ENCODE measurements at regions not wholly inside any gene's neighbourhood (a gene's known extent, or its start where the extent isn't known, plus 50 kb on each side); places are given as distances from the start of the nearest gene placed in this dataset.
A peak's percentile ranks its signal among the peaks of the same experiment; 100 is the strongest.
"Not testable (repeated sequence)": the region's sequence is repeated elsewhere in the genome, so short reads cannot be mapped to it uniquely, and the experiment has no call there.

DNA sequence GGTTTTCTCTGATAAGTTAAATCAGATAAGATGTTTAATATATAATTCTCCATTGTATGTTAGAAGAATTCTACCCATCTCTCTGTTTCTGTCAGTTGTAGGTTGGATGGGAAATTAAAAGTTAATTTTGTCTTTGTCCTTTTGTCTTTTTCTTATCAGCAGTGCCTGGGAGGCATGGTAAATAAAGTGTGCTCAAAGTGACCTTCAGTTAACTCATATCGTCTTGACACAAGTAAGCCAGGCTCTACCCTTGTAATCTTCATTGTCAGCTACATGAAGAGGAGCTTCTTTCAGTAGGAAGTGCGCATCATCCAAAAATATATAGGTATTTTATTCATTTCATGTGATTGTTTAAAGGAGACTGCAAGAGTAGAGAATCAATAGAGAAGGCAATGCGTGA, 138.9 kb upstream of the NRIP1 start:
- no peak for DNase-seq (ENCODE audit: low read depth)

DNA sequence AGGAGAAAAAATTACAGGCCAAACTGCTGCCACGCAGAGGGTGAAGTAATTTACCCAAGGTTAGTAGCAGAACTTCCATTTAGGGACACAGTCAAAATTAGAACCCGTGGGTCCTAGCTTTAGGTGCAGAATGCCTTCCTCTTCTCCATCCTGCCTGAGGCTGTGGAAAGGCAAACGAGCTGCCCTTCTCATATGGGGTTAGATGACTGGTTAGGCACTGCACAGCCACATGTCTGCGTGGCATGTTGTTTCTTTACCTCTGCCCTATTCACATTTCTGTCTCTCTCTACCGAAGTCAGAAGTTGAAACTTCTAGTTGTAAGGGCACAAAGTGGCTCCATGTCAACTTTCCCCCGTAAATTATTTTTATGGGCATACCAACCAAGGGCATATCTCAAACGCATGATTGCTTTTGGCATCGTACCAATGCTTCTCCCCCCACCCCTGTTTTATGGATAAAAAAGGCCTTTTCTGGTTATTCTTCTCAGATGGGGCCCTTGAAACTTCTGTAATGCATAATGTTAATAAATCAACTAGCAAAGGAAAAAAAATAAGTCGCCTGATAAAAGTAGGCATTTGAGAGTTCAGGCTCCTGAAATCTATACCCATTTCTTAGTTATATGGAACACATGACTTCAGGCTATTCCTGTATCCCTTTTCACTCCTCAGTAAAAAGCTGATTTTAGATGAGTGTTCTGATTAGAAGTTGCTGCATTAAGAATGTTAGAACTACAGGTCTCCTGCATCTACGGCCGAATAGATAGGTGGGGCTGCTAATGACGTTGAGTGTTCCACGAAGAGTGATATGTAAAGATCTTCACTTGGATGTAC, 139.6 kb upstream of the NRIP1 start:
- no peak for DNase-seq (ENCODE audit: low read depth)

DNA sequence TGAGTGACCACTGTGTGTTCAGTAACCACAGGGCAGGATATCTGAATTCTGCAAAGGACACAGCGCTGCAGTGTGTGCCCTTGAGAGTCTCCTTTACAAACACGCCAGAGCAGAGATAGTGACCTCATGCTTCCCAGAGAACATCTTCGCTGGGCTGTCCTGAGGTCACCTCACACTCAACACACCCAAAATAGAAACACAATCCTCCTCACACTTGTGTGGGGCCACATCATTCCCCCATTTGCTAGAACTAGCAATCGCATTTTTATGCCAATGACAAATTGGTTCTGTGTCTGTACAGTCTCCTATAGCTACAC, 140.1 kb upstream of the NRIP1 start:
- no peak for DNase-seq (ENCODE audit: low read depth)

DNA sequence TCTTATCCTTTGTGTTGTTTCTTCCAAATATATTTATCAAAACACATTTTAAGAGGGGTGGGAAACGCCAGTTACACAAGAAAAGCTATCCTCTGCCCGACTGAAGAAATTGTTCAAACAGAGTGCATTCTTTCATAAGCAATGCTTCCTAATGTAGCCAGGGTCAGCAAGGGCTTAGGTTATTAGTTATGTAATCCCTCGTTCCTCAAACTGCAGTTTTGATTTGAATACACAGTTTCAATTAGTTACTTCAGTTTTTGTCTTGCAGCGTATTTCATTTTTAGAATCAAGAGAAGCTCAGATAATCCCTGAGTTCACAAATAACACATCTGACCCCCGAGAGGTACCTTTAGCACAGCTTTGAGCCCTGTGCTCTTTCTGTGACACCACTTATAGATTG, 141.7 kb upstream of the NRIP1 start:
- DNase-seq (ENCODE audit: low read depth), result no peak

DNA sequence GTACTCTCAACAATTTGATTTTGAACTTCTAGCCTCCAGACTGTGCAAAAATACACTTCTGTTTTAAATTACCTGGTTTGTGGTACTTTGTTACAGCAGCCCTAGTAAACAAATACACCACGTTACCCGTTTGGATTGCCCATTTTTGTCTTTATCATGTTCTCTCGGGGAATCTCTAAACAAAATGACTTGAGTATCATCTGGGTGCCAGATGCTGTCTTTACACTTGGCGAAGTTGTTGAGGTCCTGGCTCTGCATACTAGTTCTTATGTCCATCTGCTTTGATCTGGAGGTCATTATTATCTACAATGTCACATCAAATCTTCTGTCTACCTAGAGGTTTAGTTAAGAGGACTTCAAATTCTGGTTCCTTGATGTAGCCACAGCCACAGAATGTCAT, 142.4 kb upstream of the NRIP1 start:
- DNase-seq (ENCODE audit: low read depth), result no peak

DNA sequence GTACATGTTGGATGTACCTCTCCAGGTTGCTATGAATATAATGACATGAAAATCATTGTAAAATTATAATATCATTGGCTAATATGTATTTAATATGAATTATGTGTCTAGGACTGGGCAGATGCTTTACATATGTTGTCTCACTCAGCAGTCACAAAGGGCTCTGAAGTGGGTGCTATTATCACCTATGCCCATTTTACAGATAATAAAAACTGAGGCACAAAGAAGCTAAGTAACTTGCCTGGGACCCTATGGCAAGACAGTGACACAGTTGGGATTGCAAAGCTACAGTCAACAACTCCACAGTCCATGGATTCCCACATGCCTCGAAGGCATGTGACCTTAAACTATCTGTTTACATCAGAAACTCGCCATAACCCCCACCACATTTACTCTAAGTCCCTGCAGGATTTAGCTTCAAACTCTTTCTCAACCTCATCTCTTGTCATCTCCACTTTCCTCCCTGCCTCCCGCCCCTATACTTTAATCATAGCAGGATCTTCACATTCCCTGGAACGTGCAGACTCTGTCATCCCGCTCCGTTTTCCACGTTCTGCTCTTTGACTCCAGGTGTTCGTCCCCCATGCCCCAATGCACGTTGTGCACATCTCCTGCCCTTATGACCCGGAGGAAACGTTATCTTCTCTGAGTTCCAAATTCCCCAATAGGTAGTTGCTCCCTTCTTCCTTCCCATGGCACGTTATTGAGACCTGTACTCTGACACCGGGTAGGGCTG, 143.0 kb upstream of the NRIP1 start:
- no peak for DNase-seq (ENCODE audit: low read depth)

DNA sequence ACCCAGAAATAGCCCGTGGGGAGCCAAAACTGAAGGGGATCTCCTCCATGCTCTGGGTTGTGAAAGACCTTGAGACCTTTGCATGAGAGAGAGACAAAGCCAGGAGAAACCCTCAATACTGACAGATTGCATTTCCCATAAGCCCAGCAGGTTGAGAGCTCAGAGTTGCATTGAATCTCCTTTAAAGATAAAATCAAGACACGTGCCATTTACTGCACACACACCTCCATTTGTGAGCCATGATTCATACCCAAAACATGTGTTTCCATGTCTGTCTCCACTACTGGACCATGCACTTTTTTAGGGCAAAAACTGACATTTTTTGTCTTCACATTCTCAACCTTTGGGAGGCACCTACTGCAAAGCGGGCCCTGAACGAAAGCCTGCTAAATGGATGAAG, 144.0 kb upstream of the NRIP1 start:
- no peak for DNase-seq (ENCODE audit: low read depth)

DNA sequence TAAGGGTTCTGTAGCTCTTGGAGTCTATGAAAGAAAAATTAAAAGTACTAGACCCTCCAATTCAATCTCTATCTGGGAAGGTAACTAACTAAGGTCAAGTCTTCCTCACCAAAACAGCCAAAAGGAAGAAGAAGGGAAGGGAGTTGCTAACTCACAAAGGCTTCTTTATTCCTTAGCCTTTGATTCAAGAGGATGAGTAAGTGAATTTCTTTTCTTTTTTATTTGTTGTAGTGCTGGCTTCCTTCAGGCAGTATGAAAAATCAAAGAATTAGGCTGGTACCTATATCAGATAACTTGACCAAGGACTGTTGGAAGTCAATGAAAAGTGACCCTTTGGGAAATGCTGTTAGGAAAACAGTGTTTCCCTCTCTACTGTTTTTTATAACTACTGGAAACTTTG, 144.4 kb upstream of the NRIP1 start:
- DNase-seq (ENCODE audit: low read depth), result no peak

DNA sequence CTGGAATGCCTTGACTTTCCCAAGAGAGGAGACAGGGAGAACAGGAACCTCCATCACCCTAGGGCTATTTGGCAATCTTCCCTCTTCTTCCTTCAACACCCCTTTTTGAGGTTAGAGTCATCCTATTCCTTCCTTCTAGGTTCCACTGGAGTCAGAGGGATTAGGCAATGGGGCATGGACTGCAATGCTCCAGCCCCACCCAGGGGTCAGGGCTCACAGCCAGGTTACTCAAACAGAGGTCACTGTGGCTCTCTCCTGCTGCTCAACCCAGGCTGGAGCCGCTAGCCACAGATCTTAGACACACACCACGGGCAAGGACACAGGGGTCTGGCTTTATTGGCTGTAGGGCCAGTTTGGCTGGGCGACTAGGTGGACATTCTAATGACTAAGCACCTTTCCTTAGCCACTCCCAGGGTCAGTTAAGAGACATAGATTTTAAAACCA, 145.5 kb upstream of the NRIP1 start:
- DNase-seq (ENCODE audit: low read depth), result peak; percentile 52

DNA sequence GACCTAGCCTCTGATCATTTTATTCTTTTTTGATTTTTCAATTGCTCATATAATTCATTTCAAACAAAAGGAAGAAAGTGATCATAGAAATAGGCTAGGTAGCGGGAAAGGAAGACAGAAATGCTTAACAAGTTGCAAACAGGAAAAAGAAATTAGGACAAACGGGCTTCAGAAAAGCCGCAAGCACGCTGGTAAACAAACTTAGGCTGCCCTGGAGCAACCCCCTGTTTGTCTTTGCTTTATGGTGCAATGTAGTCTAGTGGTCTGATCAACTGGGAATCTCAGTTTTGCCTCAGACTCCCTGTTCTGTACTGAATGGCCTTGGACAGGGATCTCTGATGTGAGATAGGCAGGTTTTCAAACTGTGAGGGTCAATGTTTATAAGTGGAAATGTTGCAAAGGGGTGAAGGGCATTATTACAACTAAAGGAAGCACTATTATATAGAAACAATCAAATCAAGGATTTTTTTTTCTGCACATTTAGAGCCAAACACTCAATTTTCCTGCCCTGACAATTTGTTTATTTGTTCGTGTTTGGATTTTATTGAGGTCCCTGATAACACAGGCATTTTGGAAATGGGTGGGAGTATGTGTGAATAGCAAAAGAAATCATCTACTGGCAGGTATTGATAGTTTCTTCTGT, 146.8 kb upstream of the NRIP1 start:
- peak; percentile 51 for DNase-seq (ENCODE audit: low read depth)

DNA sequence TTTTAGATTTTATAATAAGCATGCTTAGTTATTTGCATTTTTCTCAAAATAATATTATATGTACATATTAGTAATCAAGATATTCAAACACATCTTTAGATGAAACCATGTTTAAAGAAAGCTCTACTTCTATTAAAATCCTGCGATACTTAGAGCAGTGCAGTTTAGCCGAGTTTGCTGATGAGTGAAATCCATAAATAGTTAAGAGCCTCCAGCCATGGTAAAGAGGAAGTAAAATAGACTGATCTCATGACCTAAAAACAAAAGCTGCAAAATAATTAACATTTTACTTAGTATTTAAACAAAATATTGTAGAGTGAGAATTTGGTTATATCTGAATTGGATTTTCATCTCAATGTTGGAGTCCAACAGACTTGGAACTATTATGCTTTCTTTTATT, 147.4 kb upstream of the NRIP1 start:
- no peak for DNase-seq (ENCODE audit: low read depth)

DNA sequence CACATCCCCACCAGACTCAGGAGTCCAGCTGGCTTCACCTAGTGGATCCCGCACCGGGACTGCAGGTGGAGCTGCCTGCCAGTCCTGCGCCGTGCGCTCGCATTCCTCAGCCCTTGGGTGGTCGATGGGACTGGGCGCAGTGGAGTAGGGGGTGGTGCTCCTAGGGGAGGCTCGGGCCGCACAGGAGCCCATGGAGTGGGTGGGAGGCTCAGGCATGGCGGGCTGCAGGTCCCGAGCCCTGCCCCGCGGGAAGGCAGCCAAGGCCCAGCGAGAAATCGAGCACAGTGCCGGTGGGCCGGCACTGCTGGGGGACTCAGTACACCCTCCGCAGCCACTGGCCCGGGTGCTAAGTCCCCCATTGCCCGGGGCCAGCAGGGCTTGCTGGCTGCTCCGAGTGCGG, 153.7 kb upstream of the NRIP1 start:
- not testable (repeated sequence) for DNase-seq (ENCODE audit: low read depth)

DNA sequence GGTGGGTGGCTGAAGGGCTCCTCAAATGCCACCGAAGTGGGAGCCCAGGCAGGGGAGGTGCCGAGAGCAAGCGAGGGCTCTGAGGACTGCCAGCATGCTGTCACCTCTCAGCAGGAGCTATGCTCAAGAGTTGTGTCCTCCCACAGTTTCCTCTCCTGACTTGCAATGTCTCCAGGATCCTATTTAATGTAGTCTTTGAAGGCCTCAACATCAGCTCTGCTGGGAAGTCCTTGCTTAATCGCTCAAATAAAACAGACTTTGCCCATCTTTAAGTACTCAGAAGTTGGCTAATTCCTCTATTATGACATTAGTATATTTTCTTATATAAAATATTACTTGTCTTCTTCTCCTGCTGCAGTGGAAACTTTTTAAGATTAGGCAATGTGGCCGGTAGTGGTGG, 154.2 kb upstream of the NRIP1 start:
- DNase-seq (ENCODE audit: low read depth), result no peak

DNA sequence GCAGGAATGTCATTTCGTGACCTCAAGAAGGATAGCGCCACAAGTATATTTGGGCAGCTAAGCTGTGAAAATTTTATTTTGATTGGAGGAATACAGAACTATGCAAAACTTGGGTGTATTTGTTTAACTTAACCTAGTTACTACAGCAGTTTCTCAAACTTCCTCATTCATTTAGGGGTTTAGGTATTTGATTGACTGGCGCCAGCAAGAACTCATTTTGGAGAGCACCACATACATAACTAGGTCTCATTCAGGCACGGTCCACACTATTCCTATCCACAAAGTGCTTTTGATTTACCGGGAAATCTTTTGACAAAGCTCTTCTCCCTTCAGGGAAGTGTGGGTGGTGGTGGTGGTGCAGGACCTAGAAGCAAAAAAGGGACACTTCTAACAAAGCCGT, 155.1 kb upstream of the NRIP1 start:
- no peak for DNase-seq (ENCODE audit: low read depth)

DNA sequence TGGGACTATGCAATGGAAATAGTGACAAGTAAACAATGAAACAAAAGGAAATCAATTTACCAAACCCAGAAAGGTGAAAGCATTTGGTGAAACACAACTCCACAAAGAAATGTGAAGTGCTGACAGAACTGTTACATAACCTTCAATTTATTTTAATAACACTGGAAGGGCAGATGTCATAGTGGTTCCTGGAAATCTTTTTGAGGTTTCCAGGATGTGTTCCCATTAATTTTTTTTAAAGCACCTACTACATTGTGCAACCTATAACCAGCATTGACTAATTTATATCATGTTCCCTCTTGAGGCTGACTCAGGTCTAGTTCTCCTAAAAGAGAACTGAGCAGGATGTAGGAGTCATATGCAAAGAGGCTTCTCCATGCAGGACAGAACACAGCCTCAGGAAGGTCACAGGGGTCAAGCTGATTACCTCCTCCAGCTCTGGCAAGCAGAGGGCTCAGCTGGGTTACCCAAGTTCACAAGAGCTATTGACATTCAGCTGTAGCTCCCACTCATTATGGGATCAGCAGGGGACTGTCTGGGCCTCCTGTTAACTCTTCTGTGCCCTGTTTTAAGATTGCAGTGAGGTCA, 157.1 kb upstream of the NRIP1 start:
- DNase-seq (ENCODE audit: low read depth), result peak; percentile 98

DNA sequence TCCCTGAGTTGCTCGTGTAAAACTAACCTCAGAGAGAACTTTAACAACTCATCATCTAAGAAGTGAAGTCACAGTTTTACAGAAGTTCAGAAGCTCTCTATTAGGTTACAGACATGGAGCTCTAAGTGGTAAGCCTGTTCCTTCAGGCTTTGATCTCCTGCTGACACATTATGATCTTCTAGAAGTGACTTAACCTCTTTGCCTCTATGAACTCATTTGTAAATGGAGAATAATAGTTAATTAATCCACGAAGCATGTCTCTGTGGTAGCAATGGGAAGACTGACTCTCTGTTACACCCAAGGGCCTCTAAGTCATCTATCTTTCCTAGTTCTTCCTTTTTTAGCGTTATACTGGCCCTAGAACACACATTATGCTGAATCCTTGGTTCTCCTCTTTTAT, 157.9 kb upstream of the NRIP1 start:
- peak; percentile 83 for DNase-seq (ENCODE audit: low read depth)

DNA sequence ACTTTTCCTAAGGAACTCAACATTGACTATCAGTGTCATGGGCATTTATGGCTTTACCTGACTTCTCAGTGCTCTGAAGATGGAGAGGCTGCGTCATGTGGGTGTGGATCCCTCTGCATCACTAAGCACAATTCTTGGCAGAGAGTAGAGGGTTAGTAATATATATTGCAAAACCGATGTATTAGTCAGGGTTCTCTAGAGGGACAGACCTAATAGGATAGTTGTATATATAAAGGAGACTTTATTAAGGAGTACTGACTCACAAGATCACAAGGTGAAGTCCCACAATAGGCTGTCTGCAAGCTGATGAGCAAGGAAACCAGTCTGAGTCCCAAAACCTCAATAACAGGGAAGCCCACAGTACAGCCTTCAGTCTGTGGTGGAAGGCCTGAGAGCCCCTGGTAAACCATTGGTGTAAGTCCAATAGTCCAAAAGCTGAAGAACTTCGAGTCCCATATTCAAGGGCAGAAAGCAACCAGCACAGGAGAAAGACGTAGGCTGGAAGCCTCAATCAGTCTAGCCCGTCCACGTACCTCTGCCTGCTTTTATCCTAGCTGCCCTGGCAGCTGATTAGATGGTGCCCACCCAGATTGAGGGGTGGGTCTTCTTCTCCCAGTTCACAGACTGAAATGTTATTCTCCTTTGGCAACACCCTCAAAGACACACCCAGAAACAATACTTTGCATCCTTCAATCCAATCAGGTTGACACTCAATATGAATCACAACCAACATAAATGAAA, 159.7 kb upstream of the NRIP1 start:
- DNase-seq (ENCODE audit: low read depth), result peak; percentile 97

DNA sequence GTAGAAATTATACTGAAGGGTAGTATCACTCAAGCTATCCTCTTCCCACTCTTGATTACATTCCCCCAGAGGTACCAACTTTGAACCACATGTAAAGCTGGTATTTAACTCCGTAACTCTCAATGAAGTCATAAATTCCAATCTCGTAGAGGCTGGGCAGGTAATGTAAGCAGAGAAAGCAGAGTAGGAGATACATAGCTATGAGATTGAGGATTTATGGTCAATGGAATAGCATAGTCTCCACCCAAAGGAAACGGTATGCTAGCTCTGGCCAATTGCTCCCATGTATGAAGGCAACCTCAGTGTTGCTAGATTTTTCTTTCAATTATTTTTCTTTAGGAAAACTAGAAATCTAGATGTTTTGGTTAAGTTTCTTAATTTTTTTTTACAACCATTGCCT, 163.1 kb upstream of the NRIP1 start:
- peak; percentile 13 for DNase-seq (ENCODE audit: low read depth)

DNA sequence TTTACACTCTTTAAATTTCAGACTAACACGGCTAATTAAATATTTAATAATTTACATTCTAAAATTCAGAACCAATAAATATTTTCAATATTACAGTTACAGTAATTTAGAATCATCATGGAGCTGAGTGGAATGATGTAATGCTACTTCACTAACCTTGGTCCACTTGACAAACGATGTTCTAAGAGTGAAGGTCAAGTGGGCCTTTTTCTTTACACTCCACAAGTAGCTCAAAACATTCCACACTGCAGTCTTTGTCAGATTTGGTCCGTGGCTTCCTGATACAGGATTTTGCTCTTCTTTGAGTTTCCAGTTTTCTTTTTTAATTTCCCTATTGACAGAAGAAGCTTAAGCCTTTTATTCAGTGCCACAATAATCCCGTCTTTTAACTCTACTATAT, 164.6 kb upstream of the NRIP1 start:
- no peak for DNase-seq (ENCODE audit: low read depth)

DNA sequence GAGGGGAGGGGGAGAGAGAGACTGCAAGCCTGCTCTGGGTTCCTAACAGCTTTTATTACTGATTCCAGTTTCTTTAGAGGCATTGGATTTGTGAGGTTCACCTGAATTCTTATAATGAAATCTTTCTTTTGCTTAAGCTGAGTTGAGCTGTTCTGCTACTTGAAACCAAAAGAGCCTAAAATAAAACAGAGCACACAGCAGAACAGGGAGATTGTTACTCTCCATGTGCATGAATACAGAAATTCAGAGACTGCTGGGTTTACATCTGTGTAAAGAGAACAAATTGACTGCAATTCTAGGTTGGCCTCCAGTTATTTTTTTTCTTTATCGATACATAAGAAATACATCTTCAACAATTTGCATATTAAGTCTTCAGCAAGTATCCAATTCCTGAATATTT, 168.8 kb upstream of the NRIP1 start:
- DNase-seq (ENCODE audit: low read depth), result no peak

DNA sequence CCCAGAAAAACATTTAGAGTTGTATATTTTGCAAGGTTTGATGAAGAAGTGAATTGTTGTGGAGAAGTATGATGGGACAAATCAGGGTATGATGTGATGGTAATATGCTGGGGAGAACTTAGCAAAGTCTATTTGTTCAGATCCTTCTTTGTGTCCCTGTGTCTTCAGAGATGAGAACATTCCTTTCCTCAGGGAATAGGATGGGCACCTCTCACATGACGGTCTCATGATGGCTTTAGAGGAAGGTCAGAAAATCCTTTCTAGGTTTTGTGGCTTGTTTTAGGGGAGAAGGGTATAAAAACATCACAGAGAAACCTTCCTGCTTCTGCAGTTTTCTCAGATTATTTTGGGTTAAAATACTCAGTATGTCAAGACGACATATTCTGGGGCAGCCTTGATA, 171.3 kb upstream of the NRIP1 start:
- no peak for DNase-seq (ENCODE audit: low read depth)

DNA sequence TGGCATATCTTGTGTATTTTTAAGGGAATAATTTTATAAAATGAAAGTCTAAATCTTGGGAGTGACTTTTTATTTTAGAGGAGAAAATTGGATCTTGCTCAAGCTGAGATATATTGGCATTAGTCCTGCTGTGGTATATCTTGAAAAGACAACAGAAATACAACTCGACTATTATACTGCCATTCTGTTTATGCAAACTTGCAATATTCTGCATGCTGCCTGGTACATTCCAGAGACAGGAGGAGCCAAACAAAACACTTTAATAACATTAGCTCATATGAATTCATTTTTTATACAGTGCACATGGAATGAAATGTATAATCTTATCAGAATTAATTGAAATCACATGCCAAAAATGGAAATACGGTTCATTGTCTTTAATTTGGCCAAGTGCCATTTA, 176.0 kb upstream of the NRIP1 start:
- DNase-seq (ENCODE audit: low read depth), result no peak

All from amniotic epithelial cell (primary cell).